Urinary bladder (tissue), 3 donors: ENCODE measurements at regions not wholly inside any gene's neighbourhood (a gene's known extent, or its start where the extent isn't known, plus 50 kb on each side); places are given as distances from the start of the nearest gene placed in this dataset.
"Not testable (repeated sequence)": the region's sequence is repeated elsewhere in the genome, so short reads cannot be mapped to it uniquely, and the experiment has no call there.

Source experiments
- DNase-seq: peaks from one replicate; pipeline ENCODE4 v3.0.0-alpha.2; 2015; ENCODE audit errors: extremely low spot score
- H3K27ac ChIP-seq: one replicate; pipeline ENCODE4 v1.5.1; 2013; ENCODE audit warnings: low read depth, mild to moderate bottlenecking, moderate library complexity
- H3K36me3 ChIP-seq: one replicate; pipeline ENCODE4 v1.6.1; 2013; ENCODE audit warnings: mild to moderate bottlenecking, moderate library complexity; ENCODE audit not compliant: insufficient read depth
- H3K4me1 ChIP-seq: one replicate; pipeline ENCODE4 v1.6.1; 2013; ENCODE audit warnings: mild to moderate bottlenecking, moderate library complexity; ENCODE audit not compliant: insufficient read depth
- H3K4me3 ChIP-seq: one replicate; pipeline ENCODE4 v1.5.1; 2013; ENCODE audit warnings: low read depth, low read length
- WGBS: extraction: QIAGEN DNeasy Blood & Tissue Kit; methylation state at CpG from one replicate; pipeline ENCODE4 v1.1.7; 2013; 5-methylcytosine and 5-hydroxymethylcytosine counted together
- donor health status: healthy with polysubstance abuse.
- donor health status: healthy.

- Histone ChIP-seq H3K4me1 (no peaks in the 10 kb centered on the region), H3K36me3 (no peaks in the 10 kb centered on the region), H3K4me3 (no peak overlapping the region), H3K27ac (no peak overlapping the region)
- 41% methylated on average over 6 of the region's 6 CpGs for WGBS
- DNase-seq = no peak
These were observed 91.2 kb downstream of the MED10 start for GRCh38 chr5:6287176-6287575.

GRCh38 chr5:6286404-6286803 is 91.9 kb downstream of the MED10 start:
- no peaks in the 10 kb centered on the region for H3K36me3 ChIP-seq
- 91% methylated on average over 7 of the region's 7 CpGs for WGBS
- DNase-seq = no peak
- no peak overlapping the region for H3K27ac ChIP-seq
- no peaks in the 10 kb centered on the region for H3K4me1 ChIP-seq
- H3K4me3 ChIP-seq = no peak overlapping the region

- H3K4me3 ChIP-seq, H3K36me3 ChIP-seq, H3K4me1 ChIP-seq, H3K27ac ChIP-seq, DNase-seq: not testable (repeated sequence)
These were observed 93.9 kb downstream of the MED10 start for GRCh38 chr5:6284491-6284890.

GRCh38 chr5:6282352-6282751 is 96.0 kb downstream of the MED10 start:
- Histone ChIP-seq H3K4me3 (no peak overlapping the region), H3K4me1 (no peaks in the 10 kb centered on the region), H3K36me3 (no peaks in the 10 kb centered on the region), H3K27ac (no peak overlapping the region)
- WGBS = 73% methylated on average over 1 of the region's 1 CpG
- DNase-seq = no peak

- WGBS = 58% methylated on average over 4 of the region's 4 CpGs
- Histone ChIP-seq H3K36me3 (no peaks in the 10 kb centered on the region), H3K4me3 (no peak overlapping the region), H3K4me1 (no peaks in the 10 kb centered on the region), H3K27ac (no peak overlapping the region)
- DNase-seq = no peak
These were observed 96.5 kb downstream of the MED10 start for GRCh38 chr5:6281818-6282217.

GRCh38 chr5:6280425-6281100 is 97.8 kb downstream of the MED10 start:
- 80% methylated on average over 6 of the region's 6 CpGs for WGBS
- DNase-seq = no peak
- H3K36me3 ChIP-seq = no peaks in the 10 kb centered on the region
- no peaks in the 10 kb centered on the region for H3K4me1 ChIP-seq
- no peak overlapping the region for H3K4me3 ChIP-seq
- H3K27ac ChIP-seq = no peak overlapping the region

- WGBS = 78% methylated on average over 5 of the region's 5 CpGs
- H3K4me3 ChIP-seq = no peak overlapping the region
These were observed 98.7 kb downstream of the MED10 start for GRCh38 chr5:6279607-6280006.

GRCh38 chr5:6274846-6275543 is 103.4 kb downstream of the MED10 start:
- Histone ChIP-seq H3K27ac (no peak overlapping the region), H3K4me3 (no peak overlapping the region), H3K4me1 (no peaks in the 10 kb centered on the region), H3K36me3 (no peaks in the 10 kb centered on the region)
- 75% methylated on average over 2 of the region's 2 CpGs for WGBS
- DNase-seq = no peak

More at GRCh38 chr5:6279607-6280006, 98.7 kb downstream of the MED10 start:
- no peak for DNase-seq
- no peaks in the 10 kb centered on the region for H3K4me1 ChIP-seq
- no peaks in the 10 kb centered on the region for H3K36me3 ChIP-seq
- no peak overlapping the region for H3K27ac ChIP-seq

- WGBS = 73% methylated on average over 4 of the region's 4 CpGs
- no peak for DNase-seq
- no peaks in the 10 kb centered on the region for H3K36me3 ChIP-seq
- no peaks in the 10 kb centered on the region for H3K4me1 ChIP-seq
- no peak overlapping the region for H3K27ac ChIP-seq
- no peak overlapping the region for H3K4me3 ChIP-seq
These were observed 104.6 kb downstream of the MED10 start for GRCh38 chr5:6273749-6274148.

- WGBS = 81% methylated on average over 10 of the region's 10 CpGs
- Histone ChIP-seq H3K36me3 (no peaks in the 10 kb centered on the region), H3K4me1 (no peaks in the 10 kb centered on the region), H3K4me3 (no peak overlapping the region), H3K27ac (no peak overlapping the region)
- DNase-seq = no peak
These were observed 105.1 kb downstream of the MED10 start for GRCh38 chr5:6273090-6273735.

GRCh38 chr5:6269925-6270324 is 108.4 kb downstream of the MED10 start:
- 65% methylated on average over 7 of the region's 7 CpGs for WGBS
- Histone ChIP-seq H3K4me3 (no peak overlapping the region), H3K27ac (no peak overlapping the region), H3K36me3 (no peaks in the 10 kb centered on the region), H3K4me1 (no peaks in the 10 kb centered on the region)
- no peak for DNase-seq

- no peak for DNase-seq
- no peak overlapping the region for H3K27ac ChIP-seq
- WGBS = 64% methylated on average over 3 of the region's 3 CpGs
- no peak overlapping the region for H3K4me3 ChIP-seq
- H3K4me1 ChIP-seq = no peaks in the 10 kb centered on the region
- no peaks in the 10 kb centered on the region for H3K36me3 ChIP-seq
These were observed 111.6 kb downstream of the MED10 start for GRCh38 chr5:6266671-6267197.

GRCh38 chr5:6264394-6264793 is 114.0 kb downstream of the MED10 start:
- Histone ChIP-seq H3K36me3 (no peaks in the 10 kb centered on the region), H3K4me1 (no peaks in the 10 kb centered on the region), H3K27ac (no peak overlapping the region), H3K4me3 (no peak overlapping the region)
- DNase-seq = no peak
- WGBS = 82% methylated on average over 6 of the region's 6 CpGs
